IPS-18a (cell line): ENCODE measurements at regions not wholly inside any gene's neighbourhood (a gene's known extent, or its start where the extent isn't known, plus 50 kb on each side); places are given as distances from the start of the nearest gene placed in this dataset.

Source experiments
- H3K27ac ChIP-seq: one replicate; pipeline ENCODE4 v1.5.1; 2013; ENCODE audit warnings: low read length
- H3K27me3 ChIP-seq: one replicate; pipeline ENCODE4 v1.6.1; 2013; ENCODE audit warnings: mild to moderate bottlenecking, low read length; ENCODE audit not compliant: control insufficient read depth, insufficient read depth
- H3K36me3 ChIP-seq: one replicate; pipeline ENCODE4 v1.6.1; 2013; ENCODE audit warnings: low read depth, low read length; ENCODE audit not compliant: control insufficient read depth
- H3K4me1 ChIP-seq: one replicate; pipeline ENCODE4 v1.6.1; 2013; ENCODE audit warnings: low read depth, low read length; ENCODE audit not compliant: control insufficient read depth
- H3K4me3 ChIP-seq: one replicate; pipeline ENCODE4 v1.5.1; 2013; ENCODE audit warnings: low read length
- H3K9ac ChIP-seq: one replicate; pipeline ENCODE4 v1.6.1; 2013; ENCODE audit warnings: mild to moderate bottlenecking, low read length, moderate library complexity
- H3K9me3 ChIP-seq: one replicate; pipeline ENCODE4 v1.6.1; 2013; ENCODE audit warnings: low read depth, low read length; ENCODE audit not compliant: control insufficient read depth

DNA sequence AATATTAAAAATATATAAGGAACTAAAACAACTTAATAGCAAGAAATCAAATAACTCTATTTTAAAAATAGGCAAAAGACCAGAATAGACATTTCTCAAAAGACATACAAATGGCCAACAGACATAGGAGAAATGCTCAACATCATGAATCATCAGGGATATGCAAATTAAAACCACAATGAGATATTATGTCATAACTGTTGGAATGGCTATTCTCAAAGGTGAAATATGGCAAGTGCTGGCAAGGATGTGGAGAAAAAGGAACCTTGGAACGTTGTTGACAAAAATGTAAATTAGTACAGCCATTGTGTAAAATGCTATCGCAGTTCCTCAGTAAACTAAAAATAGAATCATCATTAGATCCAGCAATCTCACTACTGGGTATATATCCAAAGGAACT lies 468.5 kb downstream of the NFIB start:
- H3K9ac ChIP-seq, result no peak overlapping the region

GRCh38 chr9:13841746-13842462 lies 472.0 kb downstream of the NFIB start:
- Histone ChIP-seq H3K27me3 (no peaks in the 10 kb centered on the region), H3K27ac (no peak overlapping the region), H3K4me1 (no peaks in the 10 kb centered on the region), H3K36me3 (no peaks in the 10 kb centered on the region), H3K4me3 (no peak overlapping the region), H3K9me3 (no peaks in the 10 kb centered on the region), H3K9ac (no peak overlapping the region)

More for the DNA sequence above, 468.5 kb downstream of the NFIB start:
- H3K27ac ChIP-seq, result no peak overlapping the region
- no peaks in the 10 kb centered on the region for H3K27me3 ChIP-seq
- no peak overlapping the region for H3K4me3 ChIP-seq
- H3K9me3 ChIP-seq, result no peaks in the 10 kb centered on the region
- H3K36me3 ChIP-seq, result no peaks in the 10 kb centered on the region
- no peaks in the 10 kb centered on the region for H3K4me1 ChIP-seq

DNA sequence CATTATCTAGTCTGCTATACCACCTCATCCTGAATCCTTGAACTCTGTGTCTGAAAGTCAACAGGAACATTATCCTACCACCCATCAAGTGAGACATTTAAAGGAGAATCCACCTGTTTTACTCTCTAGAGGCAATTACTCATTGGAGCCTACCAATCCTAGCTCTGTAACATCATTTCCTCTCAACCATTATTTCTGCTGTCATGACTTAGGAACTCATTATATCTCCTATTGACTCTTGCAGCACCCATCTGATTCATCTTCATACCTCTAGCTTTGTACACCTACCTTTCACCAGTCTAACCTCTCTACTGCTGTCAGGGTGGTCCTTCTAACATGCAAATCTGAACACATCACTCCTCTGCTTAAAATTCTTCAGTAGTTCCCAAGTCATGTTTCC lies 481.5 kb downstream of the NFIB start:
- Histone ChIP-seq H3K27ac (no peak overlapping the region), H3K9me3 (peaks cover 15% of the 10 kb centered on the region), H3K4me1 (no peaks in the 10 kb centered on the region), H3K27me3 (no peaks in the 10 kb centered on the region), H3K9ac (no peak overlapping the region), H3K36me3 (no peaks in the 10 kb centered on the region), H3K4me3 (no peak overlapping the region)

- H3K4me1 ChIP-seq, result no peaks in the 10 kb centered on the region
- no peak overlapping the region for H3K4me3 ChIP-seq
- H3K27me3 ChIP-seq, result no peaks in the 10 kb centered on the region
- no peak overlapping the region for H3K9ac ChIP-seq
- no peaks in the 10 kb centered on the region for H3K9me3 ChIP-seq
- H3K27ac ChIP-seq, result no peak overlapping the region
- no peaks in the 10 kb centered on the region for H3K36me3 ChIP-seq
Observed at GRCh38 chr9:13823026-13823425, 490.9 kb downstream of the NFIB start.

GRCh38 chr9:13817754-13818278 lies 496.1 kb downstream of the NFIB start:
- Histone ChIP-seq H3K4me1 (no peaks in the 10 kb centered on the region), H3K4me3 (no peak overlapping the region), H3K9me3 (no peaks in the 10 kb centered on the region), H3K9ac (no peak overlapping the region), H3K27ac (no peak overlapping the region), H3K27me3 (no peaks in the 10 kb centered on the region), H3K36me3 (no peaks in the 10 kb centered on the region)

DNA sequence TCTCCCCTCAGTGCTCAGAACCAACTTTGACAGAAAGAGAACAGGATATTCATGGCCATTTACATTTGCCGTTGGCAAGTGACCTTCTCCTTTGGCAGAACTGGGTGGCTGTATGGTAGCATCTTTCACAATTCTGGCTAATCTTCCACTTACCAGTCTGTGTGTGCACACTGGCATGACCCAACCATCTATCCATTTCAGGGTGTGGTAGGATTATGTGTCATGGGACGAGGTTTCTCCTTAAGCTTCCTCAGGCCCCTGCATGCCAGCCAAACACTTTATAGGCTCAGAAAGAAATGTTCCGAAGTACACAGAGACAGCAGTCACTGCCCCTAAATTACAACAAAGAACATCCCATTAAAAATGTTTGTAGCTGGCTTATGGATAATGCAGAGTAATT lies 497.1 kb downstream of the NFIB start:
- no peaks in the 10 kb centered on the region for H3K36me3 ChIP-seq
- H3K9me3 ChIP-seq, result no peaks in the 10 kb centered on the region
- no peak overlapping the region for H3K27ac ChIP-seq
- H3K4me3 ChIP-seq, result no peak overlapping the region
- no peaks in the 10 kb centered on the region for H3K27me3 ChIP-seq
- no peaks in the 10 kb centered on the region for H3K4me1 ChIP-seq
- H3K9ac ChIP-seq, result no peak overlapping the region

DNA sequence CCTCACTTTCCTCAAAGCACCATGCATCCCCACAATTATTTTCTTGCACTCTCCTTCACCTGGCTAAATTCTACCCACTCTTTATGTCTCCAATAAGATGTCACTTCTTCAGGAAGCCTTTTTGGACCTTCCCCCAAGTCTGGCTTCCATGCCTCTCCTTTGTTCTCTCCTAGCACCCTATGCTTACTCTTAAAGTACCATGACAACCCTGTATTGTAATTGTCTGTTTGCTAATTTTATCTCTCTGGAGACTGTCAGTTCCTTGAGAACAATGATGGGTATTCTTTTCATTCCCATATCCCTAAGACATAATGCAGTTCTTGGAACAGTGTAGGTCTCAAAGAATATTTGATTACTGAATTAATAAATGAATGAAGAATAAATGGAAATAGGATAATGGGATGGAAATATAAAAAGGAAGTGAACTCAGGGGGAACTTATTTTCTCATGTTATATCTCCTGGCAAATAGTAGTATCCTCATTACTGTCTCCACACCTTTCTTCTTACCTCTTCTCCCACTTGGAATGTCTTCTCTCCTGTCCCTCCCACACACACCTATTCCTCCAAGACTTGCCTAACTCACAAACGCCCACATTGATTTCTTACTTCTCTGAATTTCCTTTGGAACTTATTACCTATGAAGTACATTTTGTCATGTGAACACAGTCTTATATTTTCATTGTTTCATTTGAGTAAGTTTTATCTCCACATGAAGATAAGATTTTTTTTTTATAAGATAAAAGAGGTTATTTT lies 499.1 kb downstream of the NFIB start:
- Histone ChIP-seq H3K27me3 (no peaks in the 10 kb centered on the region), H3K9ac (no peak overlapping the region), H3K4me3 (no peak overlapping the region), H3K4me1 (no peaks in the 10 kb centered on the region), H3K36me3 (no peaks in the 10 kb centered on the region), H3K9me3 (no peaks in the 10 kb centered on the region), H3K27ac (no peak overlapping the region)

- no peaks in the 10 kb centered on the region for H3K4me1 ChIP-seq
- no peak overlapping the region for H3K27ac ChIP-seq
- H3K9me3 ChIP-seq, result no peaks in the 10 kb centered on the region
- H3K9ac ChIP-seq, result no peak overlapping the region
- no peak overlapping the region for H3K4me3 ChIP-seq
- no peaks in the 10 kb centered on the region for H3K27me3 ChIP-seq
- H3K36me3 ChIP-seq, result no peaks in the 10 kb centered on the region
Observed at GRCh38 chr9:13811876-13812275, 502.1 kb downstream of the NFIB start.

- no peaks in the 10 kb centered on the region for H3K27me3 ChIP-seq
- no peak overlapping the region for H3K9ac ChIP-seq
- H3K4me3 ChIP-seq, result no peak overlapping the region
- no peaks in the 10 kb centered on the region for H3K4me1 ChIP-seq
- no peak overlapping the region for H3K27ac ChIP-seq
- H3K36me3 ChIP-seq, result no peaks in the 10 kb centered on the region
- no peaks in the 10 kb centered on the region for H3K9me3 ChIP-seq
Observed at GRCh38 chr9:13810510-13810909, 503.4 kb downstream of the NFIB start.

GRCh38 chr9:13809401-13809800 lies 504.5 kb downstream of the NFIB start:
- Histone ChIP-seq H3K4me3 (no peak overlapping the region), H3K27me3 (no peaks in the 10 kb centered on the region), H3K4me1 (no peaks in the 10 kb centered on the region), H3K27ac (no peak overlapping the region), H3K9ac (no peak overlapping the region), H3K9me3 (no peaks in the 10 kb centered on the region), H3K36me3 (no peaks in the 10 kb centered on the region)

- H3K4me1 ChIP-seq, result no peaks in the 10 kb centered on the region
- H3K27ac ChIP-seq, result no peak overlapping the region
- H3K36me3 ChIP-seq, result no peaks in the 10 kb centered on the region
- no peak overlapping the region for H3K9ac ChIP-seq
- H3K9me3 ChIP-seq, result no peaks in the 10 kb centered on the region
- no peak overlapping the region for H3K4me3 ChIP-seq
- H3K27me3 ChIP-seq, result no peaks in the 10 kb centered on the region
Observed at GRCh38 chr9:13807118-13807517, 506.8 kb downstream of the NFIB start.

- Histone ChIP-seq H3K4me1 (no peaks in the 10 kb centered on the region), H3K9ac (no peak overlapping the region), H3K9me3 (no peaks in the 10 kb centered on the region), H3K27ac (no peak overlapping the region), H3K27me3 (no peaks in the 10 kb centered on the region), H3K36me3 (no peaks in the 10 kb centered on the region), H3K4me3 (no peak overlapping the region)
Observed at GRCh38 chr9:13806714-13807113, 507.2 kb downstream of the NFIB start.
